Hepatocyte (in vitro differentiated cells): ENCODE measurements at regions not wholly inside any gene's neighbourhood (a gene's known extent, or its start where the extent isn't known, plus 50 kb on each side); places are given as distances from the start of the nearest gene placed in this dataset.
A peak's percentile ranks its signal among the peaks of the same experiment; 100 is the strongest.

Experiments
- DNase-seq: peaks from one replicate; pipeline ENCODE4 v3.0.0-alpha.2; 2016; ENCODE audit warnings: low spot score
- H2AFZ ChIP-seq: fragments of 200-600 bp; sonication (generic); 2 replicates; pipeline ENCODE4 v1.6.0; 2016; ENCODE audit warnings: antibody characterized with exemption, mild to moderate bottlenecking
- H3K27ac ChIP-seq: fragments of 200-600 bp; sonication (generic); 2 replicates; pipeline ENCODE4 v1.5.1; 2016; ENCODE audit warnings: mild to moderate bottlenecking
- H3K27me3 ChIP-seq: fragments of 200-600 bp; sonication (generic); 2 replicates; pipeline ENCODE4 v1.6.1; 2016
- H3K36me3 ChIP-seq: fragments of 200-600 bp; sonication (generic); replicated peaks from 2 replicates; pipeline ENCODE4 v1.5.1; 2016; ENCODE audit warnings: low read depth; ENCODE audit not compliant: insufficient read depth
- H3K4me1 ChIP-seq: fragments of 200-600 bp; sonication (generic); 2 replicates; pipeline ENCODE4 v1.5.1; 2016; ENCODE audit warnings: mild to moderate bottlenecking, moderate library complexity; ENCODE audit not compliant: insufficient read depth
- H3K4me2 ChIP-seq: fragments of 200-600 bp; sonication (generic); 2 replicates; pipeline ENCODE4 v1.6.0; 2016
- H3K4me3 ChIP-seq: fragments of 200-600 bp; sonication (generic); 2 replicates; pipeline ENCODE4 v1.5.1; 2016; ENCODE audit warnings: mild to moderate bottlenecking
- H3K79me2 ChIP-seq: fragments of 200-600 bp; sonication (generic); 2 replicates; pipeline ENCODE4 v1.6.0; 2017; ENCODE audit warnings: mild to moderate bottlenecking
- H3K9me2 ChIP-seq: fragments of 200-600 bp; sonication (generic); replicated peaks from 2 replicates; pipeline ENCODE4 v1.6.0; 2017; ENCODE audit warnings: mild to moderate bottlenecking; ENCODE audit not compliant: insufficient read depth
- H3K9me3 ChIP-seq: fragments of 200-600 bp; sonication (generic); 2 replicates; pipeline ENCODE4 v1.5.1; 2016; ENCODE audit warnings: low read depth, mild to moderate bottlenecking
- H4K20me1 ChIP-seq: fragments of 200-600 bp; sonication (generic); 2 replicates; pipeline ENCODE4 v1.6.0; 2016; ENCODE audit warnings: mild to moderate bottlenecking; ENCODE audit not compliant: insufficient read depth, poor library complexity, severe bottlenecking
- EZH2 ChIP-seq: fragments of 200-600 bp; sonication (generic); IDR thresholded peaks from 2 replicates; pipeline ENCODE4 v1.6.1; 2016; ENCODE audit warnings: antibody characterized with exemption, mild to moderate bottlenecking, borderline replicate concordance
- EZH2phosphoT487 ChIP-seq: fragments of 200-600 bp; sonication (generic); IDR thresholded peaks from one replicate; pipeline ENCODE4 v1.6.1; 2018; ENCODE audit warnings: antibody characterized with exemption, mild to moderate bottlenecking, low read depth, moderate library complexity; ENCODE audit not compliant: unreplicated experiment, severe bottlenecking
- WGBS: methylation state at CpG from one replicate; pipeline ENCODE4 v1.1.6; 2016; ENCODE audit warnings: low lambda C conversion rate; ENCODE audit errors: missing lambda C conversion rate; 5-methylcytosine and 5-hydroxymethylcytosine counted together
- TF ChIP-seq, protein P1 (sequence below): fragments of 200-600 bp; sonication (generic); IDR thresholded peaks from 2 replicates; pipeline ENCODE4 v1.5.1; 2016; ENCODE audit warnings: antibody characterized with exemption, mild to moderate bottlenecking; ENCODE audit not compliant: poor library complexity

- WGBS: 48% methylated on average over 31 of the region's 31 CpGs
- H3K27ac ChIP-seq: peak overlapping the region; percentile 96
- no peaks in the 10 kb centered on the region for H3K9me2 ChIP-seq
- no peak overlapping the region for H2AFZ ChIP-seq
- H3K4me2 ChIP-seq: peak overlapping the region; percentile 95
- DNase-seq: peak; percentile 54
- peaks cover 74% of the 10 kb centered on the region for H4K20me1 ChIP-seq
- H3K4me3 ChIP-seq: no peak overlapping the region
- peaks cover 95% of the 10 kb centered on the region for H3K79me2 ChIP-seq
- H3K9me3 ChIP-seq: no peaks in the 10 kb centered on the region
- TF ChIP-seq, protein P1, sequence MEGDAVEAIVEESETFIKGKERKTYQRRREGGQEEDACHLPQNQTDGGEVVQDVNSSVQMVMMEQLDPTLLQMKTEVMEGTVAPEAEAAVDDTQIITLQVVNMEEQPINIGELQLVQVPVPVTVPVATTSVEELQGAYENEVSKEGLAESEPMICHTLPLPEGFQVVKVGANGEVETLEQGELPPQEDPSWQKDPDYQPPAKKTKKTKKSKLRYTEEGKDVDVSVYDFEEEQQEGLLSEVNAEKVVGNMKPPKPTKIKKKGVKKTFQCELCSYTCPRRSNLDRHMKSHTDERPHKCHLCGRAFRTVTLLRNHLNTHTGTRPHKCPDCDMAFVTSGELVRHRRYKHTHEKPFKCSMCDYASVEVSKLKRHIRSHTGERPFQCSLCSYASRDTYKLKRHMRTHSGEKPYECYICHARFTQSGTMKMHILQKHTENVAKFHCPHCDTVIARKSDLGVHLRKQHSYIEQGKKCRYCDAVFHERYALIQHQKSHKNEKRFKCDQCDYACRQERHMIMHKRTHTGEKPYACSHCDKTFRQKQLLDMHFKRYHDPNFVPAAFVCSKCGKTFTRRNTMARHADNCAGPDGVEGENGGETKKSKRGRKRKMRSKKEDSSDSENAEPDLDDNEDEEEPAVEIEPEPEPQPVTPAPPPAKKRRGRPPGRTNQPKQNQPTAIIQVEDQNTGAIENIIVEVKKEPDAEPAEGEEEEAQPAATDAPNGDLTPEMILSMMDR: no peak
- H3K4me1 ChIP-seq: peaks cover 73% of the 10 kb centered on the region
- no peaks in the 10 kb centered on the region for H3K27me3 ChIP-seq
- no peaks in the 10 kb centered on the region for H3K36me3 ChIP-seq
Measured at GRCh38 chr17:77376795-77377709, 236.3 kb downstream of the SEC14L1 start.

DNA sequence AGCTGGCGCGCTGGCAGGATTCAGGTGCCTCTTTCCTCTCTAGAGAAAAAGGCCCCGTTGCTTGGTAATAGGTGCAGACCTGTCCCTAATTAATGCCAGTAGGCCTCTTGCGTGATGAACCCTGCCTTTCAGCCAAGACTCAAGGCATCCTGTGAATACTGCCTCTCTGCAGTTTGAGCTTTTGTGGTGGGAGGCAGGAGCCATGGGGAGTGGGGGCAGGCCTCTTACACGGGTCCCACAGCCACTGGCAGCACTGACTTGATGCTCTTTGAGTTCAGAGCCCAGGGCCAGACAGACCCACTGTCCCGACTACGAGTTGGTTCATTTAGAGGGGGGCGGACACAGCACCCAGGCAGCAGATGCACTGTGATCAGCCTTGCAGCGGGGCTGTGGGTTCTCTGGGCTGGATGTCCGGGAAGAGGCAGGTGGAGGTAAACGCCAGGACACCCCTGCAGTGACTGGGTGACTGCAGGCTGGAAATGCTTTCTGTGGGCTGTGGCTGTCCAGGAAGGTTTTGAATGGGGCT is 237.0 kb downstream of the SEC14L1 start:
- H3K36me3 ChIP-seq: no peaks in the 10 kb centered on the region
- 77% methylated on average over 11 of the region's 11 CpGs for WGBS
- no peaks in the 10 kb centered on the region for H3K9me2 ChIP-seq
- TF ChIP-seq, protein P1: no peak
- no peak for TF ChIP-seq EZH2phosphoT487
- TF ChIP-seq EZH2: no peak
- H3K27me3 ChIP-seq: no peaks in the 10 kb centered on the region
- no peak for DNase-seq
- no peak overlapping the region for H3K4me3 ChIP-seq
- no peaks in the 10 kb centered on the region for H3K9me3 ChIP-seq
- peaks cover 81% of the 10 kb centered on the region for H4K20me1 ChIP-seq
- peak overlapping the region; percentile 96 for H3K27ac ChIP-seq
- H3K4me2 ChIP-seq: peak overlapping the region; percentile 95
- H2AFZ ChIP-seq: no peak overlapping the region
- peaks cover 95% of the 10 kb centered on the region for H3K79me2 ChIP-seq
- H3K4me1 ChIP-seq: peaks cover 73% of the 10 kb centered on the region

DNA sequence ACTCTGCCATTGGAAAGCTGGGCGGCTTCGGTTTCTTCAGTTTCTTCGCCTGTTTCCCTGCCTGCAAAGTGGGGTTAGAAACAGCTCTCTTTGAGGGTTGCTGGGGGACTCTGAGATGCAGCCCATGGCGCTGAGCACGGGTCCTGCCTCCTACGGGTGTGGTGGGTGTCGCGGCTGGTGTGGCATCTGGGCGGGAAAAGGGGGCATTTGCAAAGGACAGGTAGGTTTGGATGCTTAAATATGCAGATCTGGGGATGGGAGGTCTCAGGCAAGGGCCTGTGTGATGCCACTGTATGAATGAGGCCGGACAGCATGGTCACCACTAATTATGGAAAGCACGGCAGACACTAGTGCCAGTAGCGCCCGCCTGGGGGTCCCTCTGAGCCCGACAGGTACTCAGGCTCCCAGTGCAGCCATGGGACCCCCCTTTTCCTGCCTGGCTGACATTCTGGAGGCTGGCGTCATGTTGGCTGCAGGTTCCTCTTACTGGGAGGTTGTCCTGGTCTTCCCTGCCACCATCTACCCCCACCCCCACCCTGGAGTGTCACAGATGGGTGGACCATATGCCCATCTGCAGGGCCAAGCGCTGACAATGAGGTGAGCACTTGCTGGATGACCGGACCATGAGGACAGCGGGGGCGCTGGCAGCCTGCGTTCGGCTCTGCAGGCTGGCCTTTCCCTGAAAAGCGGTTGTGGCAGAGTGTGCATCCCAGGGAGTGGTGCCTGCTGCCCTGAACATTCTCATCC is 237.7 kb downstream of the SEC14L1 start:
- peaks cover 80% of the 10 kb centered on the region for H3K4me1 ChIP-seq
- DNase-seq: no peak
- H4K20me1 ChIP-seq: peaks cover 87% of the 10 kb centered on the region
- H3K4me2 ChIP-seq: no peak overlapping the region
- H3K4me3 ChIP-seq: no peak overlapping the region
- H3K9me2 ChIP-seq: no peaks in the 10 kb centered on the region
- H3K27ac ChIP-seq: peak overlapping the region; percentile 96
- TF ChIP-seq, protein P1: no peak
- TF ChIP-seq EZH2: no peak
- TF ChIP-seq EZH2phosphoT487: no peak
- WGBS: 95% methylated on average over 22 of the region's 22 CpGs
- no peaks in the 10 kb centered on the region for H3K36me3 ChIP-seq
- no peaks in the 10 kb centered on the region for H3K9me3 ChIP-seq
- peaks cover 98% of the 10 kb centered on the region for H3K79me2 ChIP-seq
- H2AFZ ChIP-seq: no peak overlapping the region
- no peaks in the 10 kb centered on the region for H3K27me3 ChIP-seq
